ENCODE measurements at regions not wholly inside any gene's neighbourhood (a gene's known extent, or its start where the extent isn't known, plus 50 kb on each side); places are given as distances from the start of the nearest gene placed in this dataset.
A peak's percentile ranks its signal among the peaks of the same experiment; 100 is the strongest.

GRCh38 chr11:28517621-28518020 lies 409.4 kb downstream of the METTL15 start:
- Mint-ChIP-seq H3K9me3 (peaks cover 0 to 16% (median 10%) of the 10 kb centered on the region in 7 donors), H3K4me3 (no peak overlapping the region), H3K36me3 (peaks cover 0 to 5% of the 10 kb centered on the region in 2 donors), H3K27ac (no peak overlapping the region), H3K4me1 (no peaks in the 10 kb centered on the region), H3K27me3 (no peaks in the 10 kb centered on the region)
- DNase-seq (no peak), ATAC-seq (ENCODE audit: low read depth in 2 of 2) (no peak)

GRCh38 chr11:28514391-28514790 lies 406.2 kb downstream of the METTL15 start:
- peaks cover 0 to 25% (median 9%) of the 10 kb centered on the region in 7 donors for H3K9me3 Mint-ChIP-seq
- no peaks in the 10 kb centered on the region for H3K4me1 Mint-ChIP-seq
- no peaks in the 10 kb centered on the region for H3K27me3 Mint-ChIP-seq
- peaks cover 0 to 5% of the 10 kb centered on the region in 2 donors for H3K36me3 Mint-ChIP-seq
- H3K27ac Mint-ChIP-seq: no peak overlapping the region
- no peak overlapping the region for H3K4me3 Mint-ChIP-seq
- DNase-seq: no peak
- ATAC-seq (ENCODE audit: low read depth in 2 of 2): no peak

GRCh38 chr11:28512143-28512756 lies 404.1 kb downstream of the METTL15 start:
- peaks cover 5 to 25% (median 11%) of the 10 kb centered on the region in 7 donors for H3K9me3 Mint-ChIP-seq
- H3K27me3 Mint-ChIP-seq: no peaks in the 10 kb centered on the region
- ATAC-seq (ENCODE audit: low read depth in 2 of 2) (no peak), DNase-seq (no peak)
- H3K4me1 Mint-ChIP-seq: no peaks in the 10 kb centered on the region
- H3K27ac Mint-ChIP-seq: peak overlapping the region in 1 of 6 donors; percentile 2
- no peak overlapping the region for H3K4me3 Mint-ChIP-seq
- H3K36me3 Mint-ChIP-seq: peaks cover 5 to 8% of the 10 kb centered on the region in 2 donors

- H3K27me3 Mint-ChIP-seq: no peaks in the 10 kb centered on the region
- no peak for DNase-seq
Observed at GRCh38 chr11:28505232-28505631, 397.0 kb downstream of the METTL15 start.

GRCh38 chr11:28504555-28505110 lies 396.4 kb downstream of the METTL15 start:
- H3K27ac Mint-ChIP-seq: no peak overlapping the region
- peaks cover 0 to 8% of the 10 kb centered on the region in 2 donors for H3K36me3 Mint-ChIP-seq
- peaks cover 0 to 11% (median 3%) of the 10 kb centered on the region in 7 donors for H3K9me3 Mint-ChIP-seq
- ATAC-seq (ENCODE audit: low read depth in 2 of 2): no peak
- no peak for DNase-seq
- H3K4me1 Mint-ChIP-seq: no peaks in the 10 kb centered on the region
- H3K27me3 Mint-ChIP-seq: no peaks in the 10 kb centered on the region
- no peak overlapping the region for H3K4me3 Mint-ChIP-seq

More at GRCh38 chr11:28505232-28505631, 397.0 kb downstream of the METTL15 start:
- H3K4me1 Mint-ChIP-seq: no peaks in the 10 kb centered on the region
- H3K27ac Mint-ChIP-seq: no peak overlapping the region
- peaks cover 0 to 11% (median 3%) of the 10 kb centered on the region in 7 donors for H3K9me3 Mint-ChIP-seq
- H3K36me3 Mint-ChIP-seq: peaks cover 0 to 8% of the 10 kb centered on the region in 2 donors
- ATAC-seq (ENCODE audit: low read depth in 2 of 2): no peak
- no peak overlapping the region for H3K4me3 Mint-ChIP-seq

- no peak overlapping the region for H3K27ac Mint-ChIP-seq
- no peaks in the 10 kb centered on the region for H3K36me3 Mint-ChIP-seq
- DNase-seq (no peak), ATAC-seq (ENCODE audit: low read depth in 2 of 2) (no peak)
- H3K4me3 Mint-ChIP-seq: no peak overlapping the region
- H3K27me3 Mint-ChIP-seq: no peaks in the 10 kb centered on the region
- peaks cover 0 to 10% (median 0%) of the 10 kb centered on the region in 7 donors for H3K9me3 Mint-ChIP-seq
- H3K4me1 Mint-ChIP-seq: no peaks in the 10 kb centered on the region
Observed at GRCh38 chr11:28495333-28495732, 387.1 kb downstream of the METTL15 start.

GRCh38 chr11:28491431-28491830 lies 383.2 kb downstream of the METTL15 start:
- Mint-ChIP-seq H3K4me1 (no peaks in the 10 kb centered on the region), H3K9me3 (peaks cover 0 to 4% (median 0%) of the 10 kb centered on the region in 7 donors), H3K27ac (peak overlapping the region in 1 of 6 donors; percentile 25), H3K27me3 (no peaks in the 10 kb centered on the region), H3K36me3 (no peaks in the 10 kb centered on the region), H3K4me3 (no peak overlapping the region)
- ATAC-seq (ENCODE audit: low read depth in 2 of 2): no peak
- no peak for DNase-seq

GRCh38 chr11:28490773-28491382 lies 382.7 kb downstream of the METTL15 start:
- no peaks in the 10 kb centered on the region for H3K4me1 Mint-ChIP-seq
- DNase-seq: no peak
- peaks cover 0 to 4% (median 0%) of the 10 kb centered on the region in 7 donors for H3K9me3 Mint-ChIP-seq
- no peak overlapping the region for H3K4me3 Mint-ChIP-seq
- H3K36me3 Mint-ChIP-seq: no peaks in the 10 kb centered on the region
- no peaks in the 10 kb centered on the region for H3K27me3 Mint-ChIP-seq
- H3K27ac Mint-ChIP-seq: no peak overlapping the region
- ATAC-seq (ENCODE audit: low read depth in 2 of 2): no peak

- no peaks in the 10 kb centered on the region for H3K27me3 Mint-ChIP-seq
- H3K36me3 Mint-ChIP-seq: no peaks in the 10 kb centered on the region
- no peak overlapping the region for H3K4me3 Mint-ChIP-seq
- no peak for DNase-seq
- H3K27ac Mint-ChIP-seq: no peak overlapping the region
- ATAC-seq (ENCODE audit: low read depth in 2 of 2): no peak
- H3K9me3 Mint-ChIP-seq: no peaks in the 10 kb centered on the region
- H3K4me1 Mint-ChIP-seq: no peaks in the 10 kb centered on the region
Observed at GRCh38 chr11:28488336-28488735, 380.1 kb downstream of the METTL15 start.

GRCh38 chr11:28483072-28483867 lies 375.1 kb downstream of the METTL15 start:
- no peak for DNase-seq
- Mint-ChIP-seq H3K36me3 (no peaks in the 10 kb centered on the region), H3K4me1 (no peaks in the 10 kb centered on the region), H3K27me3 (no peaks in the 10 kb centered on the region), H3K9me3 (no peaks in the 10 kb centered on the region), H3K4me3 (no peak overlapping the region), H3K27ac (no peak overlapping the region)
- ATAC-seq (ENCODE audit: low read depth in 2 of 2): no peak

- H3K4me1 Mint-ChIP-seq: no peaks in the 10 kb centered on the region
- H3K27ac Mint-ChIP-seq: no peak overlapping the region
- DNase-seq: no peak
- no peaks in the 10 kb centered on the region for H3K27me3 Mint-ChIP-seq
- no peaks in the 10 kb centered on the region for H3K9me3 Mint-ChIP-seq
- ATAC-seq (ENCODE audit: low read depth in 2 of 2): no peak
- H3K36me3 Mint-ChIP-seq: no peaks in the 10 kb centered on the region
- H3K4me3 Mint-ChIP-seq: no peak overlapping the region
Observed at GRCh38 chr11:28482666-28483065, 374.5 kb downstream of the METTL15 start.

- no peak for DNase-seq
- Mint-ChIP-seq H3K9me3 (peaks cover 0 to under 1% (median 0%) of the 10 kb centered on the region in 7 donors), H3K27ac (peak overlapping the region in 1 of 6 donors; percentile 3), H3K4me3 (no peak overlapping the region), H3K4me1 (no peaks in the 10 kb centered on the region), H3K27me3 (no peaks in the 10 kb centered on the region), H3K36me3 (no peaks in the 10 kb centered on the region)
- ATAC-seq (ENCODE audit: low read depth in 2 of 2): no peak
Observed at GRCh38 chr11:28481616-28482480, 373.7 kb downstream of the METTL15 start.

GRCh38 chr11:28480406-28480805 lies 372.2 kb downstream of the METTL15 start:
- DNase-seq: no peak
- Mint-ChIP-seq H3K9me3 (peaks cover 0 to 2% (median 0%) of the 10 kb centered on the region in 7 donors), H3K36me3 (no peaks in the 10 kb centered on the region), H3K4me3 (no peak overlapping the region), H3K4me1 (no peaks in the 10 kb centered on the region), H3K27ac (no peak overlapping the region), H3K27me3 (no peaks in the 10 kb centered on the region)
- ATAC-seq (ENCODE audit: low read depth in 2 of 2): no peak
